Heart right ventricle (tissue), 16 donors: ENCODE measurements at regions not wholly inside any gene's neighbourhood (a gene's known extent, or its start where the extent isn't known, plus 50 kb on each side); places are given as distances from the start of the nearest gene placed in this dataset.

Source experiments
- ATAC-seq, 8 donors: fragments of 200-7000 bp; cut with Tn5 transposase; one replicate each; pipeline ENCODE4 v1.9.1; 2020; ENCODE audit warnings: mild to moderate bottlenecking in 8 of 8, moderate library complexity in 8 of 8, moderate number of reproducible peaks in 1 of 8
- DNase-seq, 2 donors: peaks; one replicate each; pipeline ENCODE4 v3.0.0-alpha.2; 2020
- H3K27ac ChIP-seq, 10 donors: fragments of 200-600 bp; sonication (generic) in 2 of 10; one replicate each; pipeline versions ENCODE4 v1.5.0 to v1.8.0; 2020 to 2022; ENCODE audit warnings: mild to moderate bottlenecking in 3 of 10
- H3K27me3 ChIP-seq, 7 donors: fragments of 200-600 bp; one replicate each; pipeline ENCODE4 v1.8.0; 2021 to 2022; ENCODE audit warnings: mild to moderate bottlenecking in 2 of 7
- H3K36me3 ChIP-seq, 9 donors: fragments of 200-600 bp; sonication (generic) in 1 of 9; one replicate each; pipeline versions ENCODE4 v1.5.0 to v1.8.0; 2020 to 2022; ENCODE audit warnings: mild to moderate bottlenecking in 2 of 9
- H3K4me1 ChIP-seq, 9 donors: fragments of 200-600 bp; sonication (generic) in 1 of 9; one replicate each; pipeline versions ENCODE4 v1.5.0 to v1.8.0; 2020 to 2022; ENCODE audit warnings: mild to moderate bottlenecking in 4 of 9
- H3K4me3 ChIP-seq, 10 donors: fragments of 200-600 bp; sonication (generic) in 2 of 10; one replicate each; pipeline versions ENCODE4 v1.5.0 to v1.8.0; 2020 to 2022; ENCODE audit warnings: mild to moderate bottlenecking in 7 of 10, moderate library complexity in 2 of 10
- H3K9me3 ChIP-seq, 11 donors: fragments of 200-600 bp in 10 of 11; sonication (generic) in 2 of 11; one replicate each; pipeline versions ENCODE4 v1.5.0 to v1.8.0; 2013 to 2022; ENCODE audit warnings: mild to moderate bottlenecking in 2 of 11, control low read depth in 1 of 11, moderate library complexity in 1 of 11
- WGBS, 2 donors: extraction: QIAGEN DNeasy Blood & Tissue Kit; methylation state at CpG; one replicate each; pipeline ENCODE4 v1.1.7; 2013; ENCODE audit warnings: inconsistent platforms in 1 of 2; 5-methylcytosine and 5-hydroxymethylcytosine counted together
- intact Hi-C, 10 donors: fragments of 100-400 bp; cut with DNase I; formaldehyde crosslinking; loops; one replicate each; pipeline versions ENCODE4 v1.11.1 to v1.14.2; 2022
- TF ChIP-seq, protein P1 (sequence below), 9 donors: fragments of 200-600 bp; sonication (generic) in 2 of 9; IDR thresholded peaks; one replicate each; pipeline versions ENCODE4 v1.5.0 to v1.8.0; 2021 to 2022; ENCODE audit warnings: antibody characterized with exemption in 9 of 9, mild to moderate bottlenecking in 5 of 9, moderate library complexity in 1 of 9
- donor health status: Arrhythmogenic right ventricular cardiomyopathy.
- donor health status: ischemic (EF 13 %, LVEDD 7.1; RV severe dilation, severe dysfunction).
- donor health status: healthy with polysubstance abuse.
- donor health status: DM: no; HTN: yes; CAD: no.
- donor health status: DM: no; HTN: no; CAD: no.
- donor health status: ischemic (EF 25% LVEDD 6.9; RV normal size, moderate dysfunction).
- donor health status: ischemic (EF 25% LVEDD 5.7; RV mildly dilated, moderate dysfunction).
- donor health status: healthy.
- donor health status: DM: yes; HTN: yes; CAD: no.
- donor health status: Ischemic cardiomyopathy.
- donor health status: ischemic (EF 35%, LVEDD 5.7; RV mildly dilated, moderate dysfunction).
- donor health status: nonischemic (EF 11% LVEDD 7.7; RV severe dilation, severe dysfunction).
- donor health status: DM: yes; HTN: yes; CAD: no.
- donor health status: PGD.
- donor health status: ischemic (EF 29% LVEDD 5.4; RV normal size, mild dysfunction).
- donor health status: nonischemic (EF 23%, LVEDD 6.1; RV moderate dilation, normal function).

- peaks cover 0 to 4% (median 0%) of the 10 kb centered on the region in 7 donors for H3K27me3 ChIP-seq
- TF ChIP-seq, protein P1, sequence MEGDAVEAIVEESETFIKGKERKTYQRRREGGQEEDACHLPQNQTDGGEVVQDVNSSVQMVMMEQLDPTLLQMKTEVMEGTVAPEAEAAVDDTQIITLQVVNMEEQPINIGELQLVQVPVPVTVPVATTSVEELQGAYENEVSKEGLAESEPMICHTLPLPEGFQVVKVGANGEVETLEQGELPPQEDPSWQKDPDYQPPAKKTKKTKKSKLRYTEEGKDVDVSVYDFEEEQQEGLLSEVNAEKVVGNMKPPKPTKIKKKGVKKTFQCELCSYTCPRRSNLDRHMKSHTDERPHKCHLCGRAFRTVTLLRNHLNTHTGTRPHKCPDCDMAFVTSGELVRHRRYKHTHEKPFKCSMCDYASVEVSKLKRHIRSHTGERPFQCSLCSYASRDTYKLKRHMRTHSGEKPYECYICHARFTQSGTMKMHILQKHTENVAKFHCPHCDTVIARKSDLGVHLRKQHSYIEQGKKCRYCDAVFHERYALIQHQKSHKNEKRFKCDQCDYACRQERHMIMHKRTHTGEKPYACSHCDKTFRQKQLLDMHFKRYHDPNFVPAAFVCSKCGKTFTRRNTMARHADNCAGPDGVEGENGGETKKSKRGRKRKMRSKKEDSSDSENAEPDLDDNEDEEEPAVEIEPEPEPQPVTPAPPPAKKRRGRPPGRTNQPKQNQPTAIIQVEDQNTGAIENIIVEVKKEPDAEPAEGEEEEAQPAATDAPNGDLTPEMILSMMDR (IDR thresholded peaks at IDR 0.05), result no peak
- WGBS, 2 donors, result 54 to 55% methylated on average over 6 to 7 of the region's 7 CpGs
These were observed 303.3 kb upstream of the FGF16 start for GRCh38 chrX:77143907-77144306.

GRCh38 chrX:77160301-77160700 lies 286.9 kb upstream of the FGF16 start:
- H3K27ac ChIP-seq, result no peak overlapping the region
- H3K36me3 ChIP-seq, result no peaks in the 10 kb centered on the region
- ATAC-seq (no peak), DNase-seq (peak in 1 of 2 donors; percentile 8)
- H3K4me3 ChIP-seq, result no peak overlapping the region
- H3K4me1 ChIP-seq, result no peaks in the 10 kb centered on the region
- TF ChIP-seq, protein P1 (IDR thresholded peaks at IDR 0.05), result peak in 4 of 9 donors; percentile 24 to 45 (median 30)
- 8 to 11% methylated on average over 2 of the region's 2 CpGs for WGBS, 2 donors
- intact Hi-C loops, result no loop called here
- peaks cover 0 to 27% (median 0%) of the 10 kb centered on the region in 11 donors for H3K9me3 ChIP-seq
- no peaks in the 10 kb centered on the region for H3K27me3 ChIP-seq

More at GRCh38 chrX:77143907-77144306, 303.3 kb upstream of the FGF16 start:
- ATAC-seq (no peak), DNase-seq (no peak)
- intact Hi-C loops, result no loop called here
- Histone ChIP-seq H3K4me1 (no peaks in the 10 kb centered on the region), H3K4me3 (no peak overlapping the region), H3K27ac (no peak overlapping the region), H3K9me3 (peaks cover 0 to 19% (median 0%) of the 10 kb centered on the region in 11 donors), H3K36me3 (no peaks in the 10 kb centered on the region)

- no peak overlapping the region for H3K4me3 ChIP-seq
- 93 to 100% methylated on average over 1 of the region's 1 CpG for WGBS, 2 donors
These were observed 284.4 kb upstream of the FGF16 start for GRCh38 chrX:77162777-77163176.

DNA sequence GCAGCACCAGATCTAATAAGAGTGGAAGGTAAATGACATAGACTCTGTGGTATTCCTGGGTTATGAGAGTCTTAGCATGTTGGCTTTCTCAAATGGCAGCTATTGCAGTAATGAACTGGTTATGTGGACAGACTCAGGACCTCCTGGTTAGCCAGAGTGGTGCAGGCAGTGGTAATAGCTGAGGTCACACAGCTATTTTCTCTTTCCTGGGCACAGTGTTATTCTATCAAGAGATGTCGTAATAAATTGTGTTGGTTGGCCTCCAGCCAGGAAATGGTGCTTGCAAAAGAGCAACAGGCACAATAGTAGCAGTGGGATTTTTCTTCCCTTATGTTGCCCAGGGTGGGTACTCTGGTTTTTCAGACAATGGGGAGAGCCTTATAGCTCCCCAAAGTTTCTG lies 279.2 kb upstream of the FGF16 start:
- peaks cover 0 to 4% (median 0%) of the 10 kb centered on the region in 11 donors for H3K9me3 ChIP-seq
- 27 to 37% methylated on average over 1 of the region's 1 CpG for WGBS, 2 donors
- H3K4me3 ChIP-seq, result no peak overlapping the region
- no peaks in the 10 kb centered on the region for H3K4me1 ChIP-seq
- TF ChIP-seq, protein P1 (IDR thresholded peaks at IDR 0.05), result no peak
- DNase-seq (no peak), ATAC-seq (no peak)
- no peaks in the 10 kb centered on the region for H3K36me3 ChIP-seq
- H3K27me3 ChIP-seq, result no peaks in the 10 kb centered on the region
- intact Hi-C loops, result no loop called here
- no peak overlapping the region for H3K27ac ChIP-seq

More at GRCh38 chrX:77162777-77163176, 284.4 kb upstream of the FGF16 start:
- intact Hi-C loops, result no loop called here
- ATAC-seq (no peak), DNase-seq (no peak)
- TF ChIP-seq, protein P1 (IDR thresholded peaks at IDR 0.05), result no peak
- no peaks in the 10 kb centered on the region for H3K4me1 ChIP-seq
- H3K27ac ChIP-seq, result no peak overlapping the region
- no peaks in the 10 kb centered on the region for H3K27me3 ChIP-seq
- peaks cover 0 to 28% (median 0%) of the 10 kb centered on the region in 11 donors for H3K9me3 ChIP-seq
- no peaks in the 10 kb centered on the region for H3K36me3 ChIP-seq
